HL-60 (cell line): ENCODE measurements at regions not wholly inside any gene's neighbourhood (a gene's known extent, or its start where the extent isn't known, plus 50 kb on each side); places are given as distances from the start of the nearest gene placed in this dataset.

ENCODE experiments used
- DNase-seq, 2 experiments: peaks; one replicate each; pipeline ENCODE4 v3.0.0-alpha.2; 2010 to 2020; ENCODE audit warnings: low read depth in 1 of 2, low spot score in 1 of 2
- H3K27ac ChIP-seq: fragments of 250-450 bp; sonication (Bioruptor Pico); replicated peaks from 2 replicates; pipeline ENCODE4 v1.5.1; 2020; ENCODE audit warnings: mild to moderate bottlenecking, moderate library complexity
- H3K27me3 ChIP-seq: fragments of 250-450 bp; sonication (Bioruptor Pico); 2 replicates; pipeline ENCODE4 v1.5.1; 2021; ENCODE audit warnings: mild to moderate bottlenecking, moderate library complexity; ENCODE audit not compliant: insufficient read depth, poor library complexity, severe bottlenecking
- H3K4me3 ChIP-seq: replicated peaks from 2 replicates; pipeline ENCODE4 v1.5.1; 2011; ENCODE audit warnings: mild to moderate bottlenecking, control low read depth, low read length; ENCODE audit not compliant: insufficient read depth
- GABPA ChIP-seq: IDR thresholded peaks from 2 replicates; pipeline ENCODE4 v1.6.1; 2012; ENCODE audit warnings: low read depth
- POLR2AphosphoS5 ChIP-seq: IDR thresholded peaks from 2 replicates; pipeline ENCODE4 v1.6.1; 2012; ENCODE audit warnings: low read depth
- REST ChIP-seq: IDR thresholded peaks from 2 replicates; pipeline ENCODE4 v1.6.1; 2012; ENCODE audit warnings: low read depth; ENCODE audit not compliant: insufficient replicate concordance
- SPI1 ChIP-seq: IDR thresholded peaks from 2 replicates; pipeline ENCODE4 v1.6.1; 2012; ENCODE audit warnings: low read depth, mild to moderate bottlenecking, borderline replicate concordance
- TF ChIP-seq, protein P1 (sequence below): IDR thresholded peaks from one replicate; pipeline ENCODE4 v1.5.1; 2011; ENCODE audit warnings: low read length, control low read depth, inconsistent platforms; ENCODE audit not compliant: insufficient read depth

DNA sequence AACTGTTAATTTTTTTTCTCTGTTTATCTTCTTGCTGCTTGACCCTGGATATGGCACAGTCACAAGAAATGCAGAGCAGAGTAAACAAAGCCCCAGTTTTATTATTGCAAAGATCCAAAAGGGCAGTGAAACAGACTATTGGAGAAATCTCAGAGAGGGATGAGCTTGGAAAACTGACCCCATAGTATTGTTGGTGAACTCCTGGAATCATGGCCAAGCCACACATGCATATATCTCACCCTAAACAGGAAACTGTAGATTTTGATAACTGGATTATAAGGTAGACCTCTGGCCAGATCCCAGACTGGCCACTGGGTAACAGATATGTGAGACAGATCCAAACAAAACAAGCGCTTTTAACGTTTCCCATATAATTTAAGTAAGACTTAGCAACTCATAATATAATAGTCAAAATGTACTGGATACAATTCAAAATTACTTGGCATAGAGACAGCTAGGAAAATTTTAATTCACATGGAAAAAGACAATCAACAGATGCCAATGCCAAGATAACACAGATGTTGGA, 263.5 kb upstream of the SEMA6A start:
- no peak for DNase-seq
- TF ChIP-seq SPI1 (no peak), GABPA (no peak), REST (no peak), POLR2AphosphoS5 (no peak)
- TF ChIP-seq, protein P1, sequence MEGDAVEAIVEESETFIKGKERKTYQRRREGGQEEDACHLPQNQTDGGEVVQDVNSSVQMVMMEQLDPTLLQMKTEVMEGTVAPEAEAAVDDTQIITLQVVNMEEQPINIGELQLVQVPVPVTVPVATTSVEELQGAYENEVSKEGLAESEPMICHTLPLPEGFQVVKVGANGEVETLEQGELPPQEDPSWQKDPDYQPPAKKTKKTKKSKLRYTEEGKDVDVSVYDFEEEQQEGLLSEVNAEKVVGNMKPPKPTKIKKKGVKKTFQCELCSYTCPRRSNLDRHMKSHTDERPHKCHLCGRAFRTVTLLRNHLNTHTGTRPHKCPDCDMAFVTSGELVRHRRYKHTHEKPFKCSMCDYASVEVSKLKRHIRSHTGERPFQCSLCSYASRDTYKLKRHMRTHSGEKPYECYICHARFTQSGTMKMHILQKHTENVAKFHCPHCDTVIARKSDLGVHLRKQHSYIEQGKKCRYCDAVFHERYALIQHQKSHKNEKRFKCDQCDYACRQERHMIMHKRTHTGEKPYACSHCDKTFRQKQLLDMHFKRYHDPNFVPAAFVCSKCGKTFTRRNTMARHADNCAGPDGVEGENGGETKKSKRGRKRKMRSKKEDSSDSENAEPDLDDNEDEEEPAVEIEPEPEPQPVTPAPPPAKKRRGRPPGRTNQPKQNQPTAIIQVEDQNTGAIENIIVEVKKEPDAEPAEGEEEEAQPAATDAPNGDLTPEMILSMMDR, result no peak
- Histone ChIP-seq H3K27ac (no peak overlapping the region), H3K4me3 (no peak overlapping the region), H3K27me3 (no peaks in the 10 kb centered on the region)

- no peak for DNase-seq
- TF ChIP-seq REST (no peak), GABPA (no peak), SPI1 (no peak), POLR2AphosphoS5 (no peak)
- TF ChIP-seq, protein P1, result no peak
Observed at GRCh38 chr5:116834796-116835515, 260.3 kb upstream of the SEMA6A start.

DNA sequence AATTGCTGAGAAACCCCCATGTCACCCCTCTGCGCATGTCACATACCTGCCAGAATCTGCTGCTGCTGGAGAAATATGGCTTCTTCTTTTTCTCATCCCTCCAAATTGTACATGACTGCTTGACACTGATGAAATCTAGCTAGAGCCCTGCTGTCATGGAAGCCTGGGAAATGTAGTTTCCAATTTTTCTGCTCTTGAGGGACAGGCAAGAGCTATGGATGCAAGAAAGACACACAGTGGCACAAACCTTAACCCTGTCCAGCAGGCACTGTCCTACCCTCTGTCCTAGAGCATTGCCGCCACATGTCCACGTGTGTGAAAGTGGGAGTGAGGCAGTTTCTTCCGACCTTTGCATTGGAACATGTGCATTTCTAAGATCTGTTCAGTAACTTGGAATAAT, 255.5 kb upstream of the SEMA6A start:
- no peak for DNase-seq
- no peak overlapping the region for H3K27ac ChIP-seq
- no peak overlapping the region for H3K4me3 ChIP-seq
- H3K27me3 ChIP-seq, result no peaks in the 10 kb centered on the region
- no peak for TF ChIP-seq POLR2AphosphoS5
- TF ChIP-seq, protein P1, result no peak
- TF ChIP-seq GABPA, result no peak
- TF ChIP-seq REST, result no peak
- no peak for TF ChIP-seq SPI1

More at GRCh38 chr5:116834796-116835515, 260.3 kb upstream of the SEMA6A start:
- Histone ChIP-seq H3K27ac (no peak overlapping the region), H3K4me3 (no peak overlapping the region), H3K27me3 (no peaks in the 10 kb centered on the region)
